ELR (cell line): ENCODE measurements at regions not wholly inside any gene's neighbourhood (a gene's known extent, or its start where the extent isn't known, plus 50 kb on each side); places are given as distances from the start of the nearest gene placed in this dataset.
A peak's percentile ranks its signal among the peaks of the same experiment; 100 is the strongest.

Source experiments
- DNase-seq: peaks from one replicate; pipeline ENCODE4 v3.0.0-alpha.2; 2015; ENCODE audit warnings: low read depth

- DNase-seq: no peak
Measured at GRCh38 chr9:1331546-1332038, 281.4 kb downstream of the DMRT2 start.

- peak; percentile 40 for DNase-seq
Measured at GRCh38 chr9:1332156-1332555, 282.0 kb downstream of the DMRT2 start.

GRCh38 chr9:1335174-1335573 is 285.0 kb downstream of the DMRT2 start:
- no peak for DNase-seq

- DNase-seq: peak; percentile 3
Measured at GRCh38 chr9:1337169-1337568, 287.0 kb downstream of the DMRT2 start.

DNA sequence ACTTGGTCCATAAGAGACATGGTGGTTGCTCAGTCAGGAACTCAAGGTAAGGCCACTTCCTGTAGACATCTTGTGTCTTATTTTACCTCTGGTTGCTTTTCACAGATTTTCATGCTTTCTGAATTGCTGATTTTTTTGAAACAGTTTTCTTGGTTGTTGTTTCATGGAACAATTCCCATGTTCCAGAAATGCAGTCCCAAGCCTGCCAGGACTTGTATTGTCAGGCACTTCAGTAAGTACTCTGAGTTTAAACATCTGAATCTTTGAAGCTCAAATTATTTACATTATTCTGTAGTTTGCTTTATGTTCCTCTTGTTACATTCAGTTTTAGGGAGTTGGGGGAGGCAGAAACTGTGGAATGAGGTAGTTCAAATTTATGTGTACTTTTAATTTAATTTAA is 290.2 kb downstream of the DMRT2 start:
- no peak for DNase-seq

- no peak for DNase-seq
Measured at GRCh38 chr9:1353291-1353690, 303.1 kb downstream of the DMRT2 start.

DNA sequence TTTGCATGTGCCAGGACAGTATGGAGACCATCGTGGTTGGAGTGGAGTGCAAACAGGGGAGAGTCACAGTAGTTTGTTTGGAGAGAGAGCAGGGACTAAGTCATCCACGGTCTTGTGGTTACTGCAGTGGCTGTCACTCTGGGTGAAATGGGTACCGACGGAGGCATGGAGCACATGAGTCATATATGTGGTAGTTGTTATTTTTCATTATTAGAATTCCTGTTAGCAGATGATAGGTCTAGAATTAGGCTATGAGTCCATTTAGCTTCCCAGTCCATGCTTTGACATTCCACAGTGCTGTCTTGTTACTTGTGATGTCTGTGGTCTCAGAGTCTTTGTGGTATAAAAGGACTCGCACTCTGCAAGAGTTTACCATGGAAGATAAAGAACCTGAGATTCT is 303.9 kb downstream of the DMRT2 start:
- peak; percentile 1 for DNase-seq

DNA sequence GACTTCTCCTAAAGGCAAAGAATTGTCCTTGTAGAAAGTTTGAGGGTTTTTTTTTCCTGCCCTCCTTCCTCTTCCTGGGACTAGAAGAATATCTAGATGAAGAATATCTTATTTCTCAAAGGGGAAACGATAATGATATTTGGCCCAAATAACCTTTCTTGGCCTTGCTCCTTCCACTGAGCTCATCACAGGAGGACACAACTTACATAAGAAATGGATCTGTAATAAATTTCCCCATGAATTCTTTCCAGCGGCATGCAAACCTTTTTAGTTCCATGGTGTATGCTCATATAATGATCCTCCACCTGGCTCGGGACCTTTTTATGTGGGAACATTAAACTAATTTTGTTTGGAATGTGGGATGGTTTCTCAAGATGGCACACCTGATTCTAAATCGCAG is 304.4 kb downstream of the DMRT2 start:
- DNase-seq: no peak

DNA sequence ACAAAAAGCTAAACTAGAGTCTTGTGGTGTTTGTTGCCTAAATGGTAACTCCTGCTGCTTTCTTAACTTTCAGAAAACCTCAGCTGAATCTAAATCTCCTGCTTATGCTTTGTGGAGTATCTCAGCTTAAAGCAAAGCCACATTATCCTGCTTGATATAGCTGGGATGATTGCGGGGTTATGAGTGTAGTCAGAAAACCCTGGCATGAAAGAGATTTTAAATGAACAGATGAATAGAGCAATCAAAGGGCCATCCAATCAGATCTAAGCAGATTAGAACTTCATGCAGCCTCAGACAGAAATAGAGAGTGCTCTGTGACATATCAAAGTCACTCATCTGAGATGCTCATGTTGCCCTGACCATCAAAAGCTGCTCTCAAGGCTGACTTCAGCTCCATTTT is 305.5 kb downstream of the DMRT2 start:
- DNase-seq: no peak

GRCh38 chr9:1362845-1363244 is 312.7 kb downstream of the DMRT2 start:
- no peak for DNase-seq

GRCh38 chr9:1366276-1366675 is 316.1 kb downstream of the DMRT2 start:
- no peak for DNase-seq

GRCh38 chr9:1369297-1369696 is 319.1 kb downstream of the DMRT2 start:
- no peak for DNase-seq

- no peak for DNase-seq
Measured at GRCh38 chr9:1373445-1373844, 323.3 kb downstream of the DMRT2 start.

DNA sequence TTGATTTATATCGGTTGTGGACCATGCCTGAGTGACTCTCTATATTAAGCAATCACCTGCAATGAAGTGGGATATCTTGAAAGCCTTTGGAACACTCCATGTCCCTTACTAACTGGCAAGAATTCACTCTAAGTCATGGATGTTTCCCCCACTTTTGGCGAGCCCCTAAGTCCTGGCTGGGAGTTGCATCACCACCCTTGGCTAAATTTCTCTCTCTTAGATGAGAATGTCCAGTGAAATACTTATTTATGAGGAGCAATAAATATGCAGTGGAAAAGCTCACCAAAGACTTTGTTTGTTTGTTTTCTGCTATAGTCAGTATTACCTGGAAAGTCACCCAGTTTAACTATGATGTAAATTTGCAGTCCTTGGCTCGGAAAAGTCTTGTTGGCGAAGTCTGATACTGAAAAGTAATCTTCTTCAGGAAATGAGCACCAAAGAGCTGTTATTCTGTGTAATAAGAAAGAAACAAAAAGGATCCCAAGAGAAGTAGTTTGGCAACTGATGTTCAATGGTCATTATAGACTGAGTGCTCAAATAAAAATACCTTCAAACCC is 333.8 kb downstream of the DMRT2 start:
- no peak for DNase-seq

DNA sequence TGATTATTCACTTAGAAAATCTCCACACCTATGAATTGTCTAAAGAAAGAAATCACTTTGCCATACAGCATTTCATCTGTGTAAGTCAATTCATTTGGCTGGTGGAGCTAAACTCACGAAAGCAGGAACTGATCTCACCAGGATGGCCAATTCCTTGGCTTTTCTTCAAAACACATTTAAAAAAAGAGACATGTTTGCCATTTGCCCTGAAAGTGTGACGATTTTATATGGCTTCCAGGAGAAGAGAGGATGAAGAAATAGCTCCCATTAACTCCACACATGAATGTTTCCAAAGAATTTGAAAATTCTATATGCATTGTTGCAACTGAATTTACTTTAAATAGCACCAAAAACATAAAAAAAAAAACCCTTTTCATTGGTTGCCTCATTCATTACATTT is 334.7 kb downstream of the DMRT2 start:
- no peak for DNase-seq

GRCh38 chr9:1386420-1386819 is 336.3 kb downstream of the DMRT2 start:
- no peak for DNase-seq

DNA sequence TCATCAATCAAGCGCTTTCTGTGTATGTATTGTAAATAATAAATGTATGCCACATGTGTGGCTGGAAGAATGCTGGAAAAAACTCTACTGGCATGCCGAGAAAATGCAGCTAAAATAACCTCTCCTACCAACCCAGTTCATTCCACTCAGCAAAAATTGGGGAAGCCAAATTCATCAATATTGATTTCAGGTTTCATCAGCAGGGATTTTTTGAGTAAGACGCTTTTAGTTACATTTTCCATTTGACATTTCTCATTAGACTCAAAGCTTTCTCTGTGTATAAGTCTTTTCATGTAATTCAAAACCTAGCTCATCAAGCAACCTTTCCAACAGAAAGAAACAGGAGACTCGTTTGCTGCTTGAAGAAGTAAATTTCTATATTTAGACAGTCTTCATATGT is 338.1 kb downstream of the DMRT2 start:
- no peak for DNase-seq

DNA sequence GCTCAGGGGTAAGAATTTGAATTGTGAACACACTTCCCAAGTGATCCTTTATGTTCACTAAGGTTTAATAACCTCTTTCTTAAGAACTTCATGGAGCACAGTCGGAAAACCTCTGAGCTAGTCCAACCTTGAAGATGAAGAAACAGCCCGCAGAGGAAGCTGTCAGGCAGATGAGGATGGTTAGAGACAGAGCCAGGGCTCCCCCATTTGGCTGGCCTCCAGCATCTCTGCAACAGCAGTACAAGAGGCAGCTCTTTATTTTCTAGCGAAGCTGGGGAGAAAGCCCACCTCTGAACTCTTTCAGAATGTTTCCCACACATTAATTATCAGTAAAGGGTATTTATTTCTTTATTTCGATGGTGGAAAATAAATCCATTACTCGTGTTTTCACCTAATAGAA is 350.8 kb downstream of the DMRT2 start:
- no peak for DNase-seq

DNA sequence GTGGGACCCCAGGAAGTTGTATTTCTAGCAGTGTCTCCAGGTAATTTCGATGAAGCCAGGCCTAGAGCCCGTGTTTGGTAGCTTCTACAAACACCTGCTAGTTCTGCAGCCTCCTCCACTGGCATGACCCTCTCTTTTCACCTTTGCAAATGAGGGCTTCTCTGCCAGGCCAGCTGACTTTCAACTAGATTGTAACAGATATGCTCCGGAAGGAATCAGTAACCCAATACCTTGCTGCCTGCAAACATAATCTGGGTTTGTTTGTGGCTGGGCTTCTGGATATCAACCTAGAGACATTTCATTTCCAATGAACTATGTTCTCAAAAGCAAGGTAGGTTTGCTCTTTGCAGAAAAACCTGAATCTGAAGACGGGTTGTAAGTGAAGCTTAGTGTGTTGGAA is 354.8 kb downstream of the DMRT2 start:
- DNase-seq: no peak

DNA sequence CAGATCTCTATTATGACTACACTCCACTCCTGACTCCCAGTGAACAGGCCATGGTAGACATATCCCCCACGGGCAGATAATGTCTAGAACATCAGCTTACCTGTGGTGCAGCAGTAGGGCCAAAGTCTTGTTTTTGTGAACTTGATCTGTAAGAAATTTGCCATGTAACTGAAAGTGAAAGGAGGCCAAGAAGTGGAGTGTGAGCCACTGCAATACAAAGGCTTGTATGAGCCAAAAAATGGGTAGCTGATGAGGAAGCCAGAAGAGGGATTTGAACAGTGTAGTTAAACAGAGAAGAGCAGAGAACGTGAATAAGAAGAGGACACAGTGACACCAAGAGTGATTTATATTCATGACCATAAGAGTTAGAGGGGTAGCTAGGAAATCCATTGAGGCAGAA is 361.7 kb downstream of the DMRT2 start:
- no peak for DNase-seq

GRCh38 chr9:1414711-1415131 is 364.6 kb downstream of the DMRT2 start:
- DNase-seq: no peak

DNA sequence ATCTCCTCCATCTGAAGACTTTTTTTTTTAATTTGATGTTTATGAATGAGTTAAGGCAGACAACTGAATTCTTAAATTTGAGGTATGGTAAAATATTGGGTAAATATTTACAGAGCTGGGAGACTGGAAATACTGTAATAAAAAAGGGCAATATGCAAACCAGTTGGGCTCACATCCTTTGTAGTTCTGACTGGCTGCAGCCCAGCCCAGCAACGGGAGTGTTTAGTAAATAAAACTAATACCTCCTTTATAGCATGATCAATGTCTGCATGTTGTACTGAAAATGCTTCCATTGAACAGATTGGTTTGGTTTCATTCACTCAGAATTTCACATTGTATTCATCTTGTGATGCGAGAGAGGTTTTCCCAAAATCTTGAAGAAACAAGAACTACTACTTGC is 365.0 kb downstream of the DMRT2 start:
- DNase-seq: no peak

DNA sequence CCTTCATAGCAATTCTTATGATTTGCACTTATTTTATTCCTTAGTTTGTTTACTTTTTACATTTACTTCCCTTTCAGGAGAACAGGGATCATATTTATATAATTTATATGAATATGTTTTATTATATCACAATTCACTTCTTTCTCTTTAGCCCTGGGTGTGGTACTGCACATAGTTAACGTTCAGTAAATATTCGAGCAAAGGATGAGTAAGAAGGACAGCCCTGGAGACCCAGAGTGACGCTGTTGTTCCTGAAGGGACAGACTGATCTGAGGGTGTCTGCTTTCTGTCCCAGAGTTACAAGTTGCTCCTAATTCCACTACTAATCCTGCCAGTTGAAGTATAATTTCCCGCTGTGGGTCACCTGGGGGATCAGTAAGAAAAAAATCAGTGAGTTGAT is 366.1 kb downstream of the DMRT2 start:
- no peak for DNase-seq

GRCh38 chr9:1421436-1421835 is 371.3 kb downstream of the DMRT2 start:
- DNase-seq: no peak

DNA sequence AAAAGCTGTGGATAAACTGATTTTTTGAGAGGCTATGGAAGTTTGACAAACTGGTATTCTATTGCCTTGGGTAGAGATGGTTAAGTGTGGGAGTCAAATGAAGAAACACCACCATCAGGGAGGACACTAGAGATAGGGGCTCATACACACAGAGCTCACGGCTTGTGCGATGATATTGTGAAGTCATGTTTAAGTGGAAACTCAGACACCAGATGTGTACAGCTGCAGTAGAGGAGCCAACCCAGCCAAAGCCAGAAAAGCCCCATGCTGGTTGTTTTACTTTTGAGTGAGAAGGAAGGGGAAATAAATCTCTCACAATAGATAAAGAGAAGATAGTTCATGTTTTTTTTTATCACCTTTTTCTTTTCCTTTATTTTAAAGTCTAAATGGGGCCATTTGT is 377.7 kb downstream of the DMRT2 start:
- DNase-seq: no peak
